ENCODE measurements at regions not wholly inside any gene's neighbourhood (a gene's known extent, or its start where the extent isn't known, plus 50 kb on each side); places are given as distances from the start of the nearest gene placed in this dataset.

DNA sequence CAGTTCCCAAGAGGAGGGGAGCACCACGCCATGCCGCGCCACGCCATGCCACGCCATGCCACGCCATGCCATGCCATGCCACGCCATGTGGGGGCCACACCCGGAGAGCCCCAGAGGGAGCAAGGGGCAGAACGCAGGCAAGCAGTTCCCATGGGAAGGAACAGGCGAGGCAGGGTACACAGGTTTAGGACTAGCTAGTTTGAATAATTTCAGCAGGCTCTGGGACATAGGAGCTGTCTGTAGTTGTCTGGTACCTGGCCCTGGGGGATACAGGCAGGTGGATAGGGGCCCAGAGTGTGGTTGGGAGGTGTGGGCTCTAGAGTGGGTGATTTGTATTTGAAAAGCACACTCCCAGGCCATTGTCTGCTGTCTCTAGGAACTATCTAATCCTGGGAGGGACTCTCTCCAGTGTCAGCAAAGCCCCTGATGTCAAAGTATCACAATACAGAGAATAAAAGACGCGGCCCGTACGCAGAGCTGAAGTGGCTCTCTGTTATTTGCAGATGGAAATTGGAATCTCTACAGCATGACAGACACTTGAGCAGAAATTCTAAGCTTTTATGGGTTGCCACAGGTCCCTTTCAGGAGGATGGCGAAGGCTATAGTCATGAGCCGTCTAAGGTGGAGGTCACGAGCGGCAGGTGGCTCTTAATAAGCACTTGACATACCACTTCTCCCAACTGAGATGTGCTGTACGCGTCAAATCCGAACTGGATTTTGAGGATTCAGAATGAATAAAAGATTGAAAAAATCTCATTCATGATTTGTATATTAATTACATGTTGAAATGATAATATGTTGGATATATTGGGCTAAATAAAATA lies 220.8 kb upstream of the TNRC6C start:
- TF ChIP-seq, protein P1, sequence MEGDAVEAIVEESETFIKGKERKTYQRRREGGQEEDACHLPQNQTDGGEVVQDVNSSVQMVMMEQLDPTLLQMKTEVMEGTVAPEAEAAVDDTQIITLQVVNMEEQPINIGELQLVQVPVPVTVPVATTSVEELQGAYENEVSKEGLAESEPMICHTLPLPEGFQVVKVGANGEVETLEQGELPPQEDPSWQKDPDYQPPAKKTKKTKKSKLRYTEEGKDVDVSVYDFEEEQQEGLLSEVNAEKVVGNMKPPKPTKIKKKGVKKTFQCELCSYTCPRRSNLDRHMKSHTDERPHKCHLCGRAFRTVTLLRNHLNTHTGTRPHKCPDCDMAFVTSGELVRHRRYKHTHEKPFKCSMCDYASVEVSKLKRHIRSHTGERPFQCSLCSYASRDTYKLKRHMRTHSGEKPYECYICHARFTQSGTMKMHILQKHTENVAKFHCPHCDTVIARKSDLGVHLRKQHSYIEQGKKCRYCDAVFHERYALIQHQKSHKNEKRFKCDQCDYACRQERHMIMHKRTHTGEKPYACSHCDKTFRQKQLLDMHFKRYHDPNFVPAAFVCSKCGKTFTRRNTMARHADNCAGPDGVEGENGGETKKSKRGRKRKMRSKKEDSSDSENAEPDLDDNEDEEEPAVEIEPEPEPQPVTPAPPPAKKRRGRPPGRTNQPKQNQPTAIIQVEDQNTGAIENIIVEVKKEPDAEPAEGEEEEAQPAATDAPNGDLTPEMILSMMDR (IDR thresholded peaks at IDR 0.05), result no peak
- TF ChIP-seq POLR2A (IDR thresholded peaks at IDR 0.05), result no peak

Measured in transverse colon (tissue), 3 donors.